ENCODE measurements at regions not wholly inside any gene's neighbourhood (a gene's known extent, or its start where the extent isn't known, plus 50 kb on each side); places are given as distances from the start of the nearest gene placed in this dataset.
"Not testable (repeated sequence)": the region's sequence is repeated elsewhere in the genome, so short reads cannot be mapped to it uniquely, and the experiment has no call there.

GRCh38 chr12:131624756-131625501, 86.0 kb upstream of the SFSWAP start:
- TF ChIP-seq POLR2A (IDR thresholded peaks at IDR 0.05); CTCF (IDR thresholded peaks at IDR 0.05 in 4 of 5, conservative IDR thresholded peaks at IDR 0.05 in 1 of 5): not testable (repeated sequence)

Data from gastrocnemius medialis (tissue), 4 donors.